LNCaP clone FGC (cell line): ENCODE measurements at regions not wholly inside any gene's neighbourhood (a gene's known extent, or its start where the extent isn't known, plus 50 kb on each side); places are given as distances from the start of the nearest gene placed in this dataset.

Experiments used
- DNase-seq: peaks from one replicate; pipeline ENCODE4 v3.0.0-alpha.2; 2011; ENCODE audit warnings: low read depth
- H3K4me3 ChIP-seq: 2 replicates; pipeline ENCODE4 v1.5.1; 2011; ENCODE audit warnings: mild to moderate bottlenecking, low read depth, low read length, control low read depth
- CTCF ChIP-seq: IDR thresholded peaks from 2 replicates; pipeline ENCODE4 v1.5.1; 2012; ENCODE audit warnings: mild to moderate bottlenecking; ENCODE audit not compliant: control insufficient read depth, insufficient read depth; ENCODE audit errors: extremely low read depth

GRCh38 chr5:172528440-172528839 lies 74.1 kb upstream of the SH3PXD2B start:
- TF ChIP-seq CTCF, result no peak
- DNase-seq, result no peak
- H3K4me3 ChIP-seq, result no peak overlapping the region

- TF ChIP-seq CTCF, result no peak
- no peak for DNase-seq
- no peak overlapping the region for H3K4me3 ChIP-seq
Observed at GRCh38 chr5:172527559-172527958, 73.2 kb upstream of the SH3PXD2B start.

GRCh38 chr5:172525996-172526360 lies 71.7 kb upstream of the SH3PXD2B start:
- TF ChIP-seq CTCF, result no peak
- H3K4me3 ChIP-seq, result no peak overlapping the region
- DNase-seq, result no peak

GRCh38 chr5:172525307-172525995 lies 71.1 kb upstream of the SH3PXD2B start:
- no peak overlapping the region for H3K4me3 ChIP-seq
- no peak for TF ChIP-seq CTCF
- DNase-seq, result no peak

- H3K4me3 ChIP-seq, result no peak overlapping the region
- DNase-seq, result no peak
Observed at GRCh38 chr5:172524573-172525021, 70.3 kb upstream of the SH3PXD2B start.

GRCh38 chr5:172523146-172523745 lies 68.9 kb upstream of the SH3PXD2B start:
- no peak for DNase-seq
- TF ChIP-seq CTCF, result no peak
- H3K4me3 ChIP-seq, result no peak overlapping the region

More at GRCh38 chr5:172524573-172525021, 70.3 kb upstream of the SH3PXD2B start:
- no peak for TF ChIP-seq CTCF
